Effector memory CD8-positive, alpha-beta T cell (primary cell): ENCODE measurements at regions not wholly inside any gene's neighbourhood (a gene's known extent, or its start where the extent isn't known, plus 50 kb on each side); places are given as distances from the start of the nearest gene placed in this dataset.
"Not testable (repeated sequence)": the region's sequence is repeated elsewhere in the genome, so short reads cannot be mapped to it uniquely, and the experiment has no call there.

ENCODE experiments used
- ATAC-seq: fragments of 150-1000 bp; cut with Tn5 transposase; replicated peaks from 2 replicates; pipeline ENCODE4 v1.10.0; 2021; ENCODE audit warnings: mild to moderate bottlenecking, moderate library complexity
- DNase-seq, 3 experiments: peaks; one replicate each; pipeline ENCODE4 v3.0.0; 2021
- H3K27ac Mint-ChIP-seq, 2 donors: one replicate each; pipeline ENCODE4 v1.8.0; 2022; ENCODE audit warnings: mild to moderate bottlenecking in 2 of 2, mixed read lengths in 2 of 2, moderate library complexity in 2 of 2
- H3K27me3 Mint-ChIP-seq, 2 donors: one replicate each; pipeline ENCODE4 v1.8.0; 2022; ENCODE audit warnings: mixed read lengths in 2 of 2
- H3K36me3 Mint-ChIP-seq: one replicate; pipeline ENCODE4 v1.8.0; 2022; ENCODE audit warnings: mild to moderate bottlenecking, moderate library complexity, mixed read lengths; ENCODE audit not compliant: insufficient read depth
- H3K4me1 Mint-ChIP-seq, 2 donors: one replicate each; pipeline ENCODE4 v1.8.0; 2022; ENCODE audit warnings: low read depth in 2 of 2, mixed read lengths in 2 of 2
- H3K4me3 Mint-ChIP-seq, 2 donors: one replicate each; pipeline ENCODE4 v1.8.0; 2022; ENCODE audit warnings: mild to moderate bottlenecking in 2 of 2, mixed read lengths in 2 of 2, moderate library complexity in 2 of 2
- H3K9me3 Mint-ChIP-seq, 2 donors: one replicate each; pipeline ENCODE4 v1.8.0; 2022; ENCODE audit warnings: mixed read lengths in 2 of 2

DNA sequence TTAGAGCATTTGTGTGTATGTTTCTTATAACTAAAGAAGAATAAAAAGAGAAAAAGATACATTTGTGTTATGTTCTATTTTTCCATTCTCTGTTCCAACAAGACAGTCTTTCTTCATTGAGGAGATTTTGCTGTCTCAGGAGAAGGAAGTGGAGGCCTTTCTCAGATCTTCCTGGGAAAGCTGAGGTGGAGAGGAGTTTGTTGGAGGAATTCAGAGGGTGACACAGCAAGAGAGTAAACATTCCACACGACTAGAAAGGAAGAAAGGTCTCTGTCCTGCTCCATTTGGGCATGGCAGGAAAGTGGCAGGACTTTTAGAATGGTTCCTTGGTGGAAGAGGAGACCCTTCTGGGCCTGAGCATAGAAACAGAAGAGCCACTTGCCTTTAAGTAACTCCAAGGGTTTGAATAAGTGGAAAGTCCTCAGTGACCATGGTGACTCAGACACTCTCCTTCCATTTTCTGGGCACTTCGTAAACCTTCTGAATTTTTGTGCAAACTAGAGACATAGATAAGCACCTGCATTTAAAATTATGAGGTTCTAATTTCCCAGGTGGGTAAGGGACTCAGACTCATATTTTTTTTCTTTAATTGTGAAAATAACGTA, 52.3 kb upstream of the COL5A2 start:
- Mint-ChIP-seq H3K36me3 (no peaks in the 10 kb centered on the region), H3K4me3 (no peak overlapping the region), H3K9me3 (peaks cover 0 to 2% of the 10 kb centered on the region in 2 donors), H3K27me3 (no peaks in the 10 kb centered on the region), H3K27ac (no peak overlapping the region), H3K4me1 (no peaks in the 10 kb centered on the region)
- no peak for ATAC-seq
- DNase-seq, result no peak

- no peak for DNase-seq
Measured at GRCh38 chr2:189232759-189233406, 53.3 kb upstream of the COL5A2 start.

GRCh38 chr2:189233527-189233926, 54.0 kb upstream of the COL5A2 start:
- ATAC-seq (no peak), DNase-seq (no peak)
- H3K4me1 Mint-ChIP-seq, result no peaks in the 10 kb centered on the region
- H3K9me3 Mint-ChIP-seq, result no peaks in the 10 kb centered on the region
- no peak overlapping the region for H3K27ac Mint-ChIP-seq
- H3K27me3 Mint-ChIP-seq, result no peaks in the 10 kb centered on the region
- no peaks in the 10 kb centered on the region for H3K36me3 Mint-ChIP-seq
- no peak overlapping the region for H3K4me3 Mint-ChIP-seq

More at GRCh38 chr2:189232759-189233406, 53.3 kb upstream of the COL5A2 start:
- no peaks in the 10 kb centered on the region for H3K4me1 Mint-ChIP-seq
- no peak for ATAC-seq
- H3K27ac Mint-ChIP-seq, result no peak overlapping the region
- peaks cover 0 to 2% of the 10 kb centered on the region in 2 donors for H3K9me3 Mint-ChIP-seq
- no peaks in the 10 kb centered on the region for H3K36me3 Mint-ChIP-seq
- H3K27me3 Mint-ChIP-seq, result no peaks in the 10 kb centered on the region
- no peak overlapping the region for H3K4me3 Mint-ChIP-seq

DNA sequence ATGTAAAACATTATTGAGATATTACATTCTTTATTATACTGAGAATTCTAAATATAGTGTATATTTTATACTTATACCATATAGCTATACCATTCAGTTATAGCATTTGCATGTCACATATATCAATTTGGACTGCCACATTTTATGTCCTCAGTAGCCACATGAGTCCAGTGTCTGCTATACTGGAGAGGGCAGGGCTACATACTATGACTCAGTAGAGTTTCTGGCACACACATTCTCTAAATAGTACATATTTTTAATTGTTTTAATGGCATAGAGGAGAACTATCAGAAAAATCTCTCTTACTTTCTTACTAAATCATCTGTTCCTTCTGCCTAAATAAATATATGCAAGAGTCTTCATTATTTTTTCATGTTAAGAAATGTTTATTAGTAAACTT, 55.4 kb upstream of the COL5A2 start:
- H3K27me3 Mint-ChIP-seq, result no peaks in the 10 kb centered on the region
- ATAC-seq (no peak), DNase-seq (no peak)
- H3K4me3 Mint-ChIP-seq, result no peak overlapping the region
- H3K9me3 Mint-ChIP-seq, result no peaks in the 10 kb centered on the region
- no peak overlapping the region for H3K27ac Mint-ChIP-seq
- H3K36me3 Mint-ChIP-seq, result no peaks in the 10 kb centered on the region
- H3K4me1 Mint-ChIP-seq, result no peaks in the 10 kb centered on the region

GRCh38 chr2:189236066-189236465, 56.5 kb upstream of the COL5A2 start:
- Mint-ChIP-seq H3K27ac (no peak overlapping the region), H3K4me1 (no peaks in the 10 kb centered on the region)
- no peak for DNase-seq

DNA sequence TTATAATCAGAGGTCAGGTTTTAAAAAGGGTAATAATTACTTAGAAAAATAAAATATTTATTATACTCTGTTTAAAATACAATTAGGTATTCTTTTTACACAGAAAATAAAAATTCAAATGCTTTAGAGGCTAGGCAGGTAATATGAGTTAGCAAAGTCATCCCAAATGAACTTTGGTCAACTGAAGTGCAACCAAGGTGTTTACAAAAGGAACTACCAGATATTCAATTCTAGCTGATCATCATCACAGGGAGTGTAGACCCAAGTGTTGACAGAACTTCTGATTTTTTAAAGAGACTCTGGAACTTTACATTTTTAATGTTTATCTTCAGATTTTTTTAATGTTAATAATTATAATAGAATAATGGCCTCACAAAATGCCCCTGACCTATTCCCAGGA, 59.3 kb upstream of the COL5A2 start:
- H3K9me3 Mint-ChIP-seq, result no peaks in the 10 kb centered on the region
- H3K4me1 Mint-ChIP-seq, result no peaks in the 10 kb centered on the region
- no peaks in the 10 kb centered on the region for H3K27me3 Mint-ChIP-seq
- DNase-seq, result no peak
- no peak overlapping the region for H3K27ac Mint-ChIP-seq
- ATAC-seq, result no peak
- no peak overlapping the region for H3K4me3 Mint-ChIP-seq
- no peaks in the 10 kb centered on the region for H3K36me3 Mint-ChIP-seq

More at GRCh38 chr2:189236066-189236465, 56.5 kb upstream of the COL5A2 start:
- H3K9me3 Mint-ChIP-seq, result no peaks in the 10 kb centered on the region
- no peaks in the 10 kb centered on the region for H3K36me3 Mint-ChIP-seq
- ATAC-seq, result no peak
- no peak overlapping the region for H3K4me3 Mint-ChIP-seq
- no peaks in the 10 kb centered on the region for H3K27me3 Mint-ChIP-seq

- not testable (repeated sequence) for H3K27ac Mint-ChIP-seq, ATAC-seq, DNase-seq, H3K27me3 Mint-ChIP-seq, H3K4me3 Mint-ChIP-seq, H3K4me1 Mint-ChIP-seq, H3K9me3 Mint-ChIP-seq, H3K36me3 Mint-ChIP-seq
Measured at GRCh38 chr2:189243843-189244242, 64.3 kb upstream of the COL5A2 start.

- H3K4me1 Mint-ChIP-seq, result no peaks in the 10 kb centered on the region
- no peaks in the 10 kb centered on the region for H3K27me3 Mint-ChIP-seq
- no peak overlapping the region for H3K4me3 Mint-ChIP-seq
- ATAC-seq, result no peak
- no peak overlapping the region for H3K27ac Mint-ChIP-seq
- DNase-seq, result no peak
- H3K36me3 Mint-ChIP-seq, result peaks cover 3% of the 10 kb centered on the region
- H3K9me3 Mint-ChIP-seq, result peaks cover 0 to 7% of the 10 kb centered on the region in 2 donors
Measured at GRCh38 chr2:189247276-189247675, 67.7 kb upstream of the COL5A2 start.

DNA sequence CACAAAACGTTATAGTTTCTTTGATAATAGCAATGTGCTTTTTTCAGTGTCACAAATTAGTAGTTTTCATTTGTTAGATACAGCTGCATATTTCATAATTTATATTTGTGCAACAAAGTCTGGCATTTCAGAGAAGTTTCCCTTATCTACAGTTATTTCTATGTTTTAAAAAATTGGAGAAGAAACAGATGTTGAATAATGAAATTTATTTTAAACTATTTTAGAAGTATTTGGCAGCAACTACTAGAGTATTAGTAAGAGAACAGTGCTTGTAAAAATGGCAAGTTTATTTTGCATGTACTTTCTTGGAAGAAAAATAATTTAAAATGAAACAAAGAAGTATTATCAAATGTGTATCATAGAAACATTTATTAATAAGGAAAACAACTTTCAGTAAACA, 68.6 kb upstream of the COL5A2 start:
- H3K4me1 Mint-ChIP-seq, result no peaks in the 10 kb centered on the region
- DNase-seq (no peak), ATAC-seq (no peak)
- H3K27me3 Mint-ChIP-seq, result no peaks in the 10 kb centered on the region
- no peak overlapping the region for H3K4me3 Mint-ChIP-seq
- H3K27ac Mint-ChIP-seq, result no peak overlapping the region
- peaks cover 3% of the 10 kb centered on the region for H3K36me3 Mint-ChIP-seq
- peaks cover 0 to 7% of the 10 kb centered on the region in 2 donors for H3K9me3 Mint-ChIP-seq

DNA sequence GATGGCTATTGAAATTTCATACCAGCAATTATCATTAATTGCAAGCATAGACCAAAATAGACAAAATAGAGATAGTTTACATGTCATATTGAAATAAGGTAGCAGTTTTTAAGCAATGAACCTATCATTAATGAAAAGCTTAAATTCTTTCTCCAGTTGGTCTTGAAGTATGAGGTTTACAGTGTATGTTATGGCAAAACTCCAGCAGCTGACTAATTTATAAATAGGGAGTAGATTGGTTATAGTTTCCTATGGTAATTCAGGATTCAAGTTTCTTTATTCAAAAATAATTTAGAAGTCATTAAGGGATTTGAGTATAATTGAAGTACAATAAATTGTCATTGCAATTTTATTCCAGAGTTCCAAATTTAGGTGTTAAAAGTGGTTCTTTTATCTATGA, 69.6 kb upstream of the COL5A2 start:
- no peak for DNase-seq
- Mint-ChIP-seq H3K9me3 (peaks cover 0 to 6% of the 10 kb centered on the region in 2 donors), H3K4me3 (no peak overlapping the region), H3K27ac (no peak overlapping the region), H3K27me3 (no peaks in the 10 kb centered on the region), H3K36me3 (peaks cover 3% of the 10 kb centered on the region), H3K4me1 (no peaks in the 10 kb centered on the region)
- ATAC-seq, result no peak

- DNase-seq (no peak), ATAC-seq (no peak)
- peaks cover 3% of the 10 kb centered on the region for H3K36me3 Mint-ChIP-seq
- no peaks in the 10 kb centered on the region for H3K27me3 Mint-ChIP-seq
- H3K9me3 Mint-ChIP-seq, result no peaks in the 10 kb centered on the region
- no peak overlapping the region for H3K4me3 Mint-ChIP-seq
- H3K27ac Mint-ChIP-seq, result no peak overlapping the region
- no peaks in the 10 kb centered on the region for H3K4me1 Mint-ChIP-seq
Measured at GRCh38 chr2:189249901-189250300, 70.3 kb upstream of the COL5A2 start.

DNA sequence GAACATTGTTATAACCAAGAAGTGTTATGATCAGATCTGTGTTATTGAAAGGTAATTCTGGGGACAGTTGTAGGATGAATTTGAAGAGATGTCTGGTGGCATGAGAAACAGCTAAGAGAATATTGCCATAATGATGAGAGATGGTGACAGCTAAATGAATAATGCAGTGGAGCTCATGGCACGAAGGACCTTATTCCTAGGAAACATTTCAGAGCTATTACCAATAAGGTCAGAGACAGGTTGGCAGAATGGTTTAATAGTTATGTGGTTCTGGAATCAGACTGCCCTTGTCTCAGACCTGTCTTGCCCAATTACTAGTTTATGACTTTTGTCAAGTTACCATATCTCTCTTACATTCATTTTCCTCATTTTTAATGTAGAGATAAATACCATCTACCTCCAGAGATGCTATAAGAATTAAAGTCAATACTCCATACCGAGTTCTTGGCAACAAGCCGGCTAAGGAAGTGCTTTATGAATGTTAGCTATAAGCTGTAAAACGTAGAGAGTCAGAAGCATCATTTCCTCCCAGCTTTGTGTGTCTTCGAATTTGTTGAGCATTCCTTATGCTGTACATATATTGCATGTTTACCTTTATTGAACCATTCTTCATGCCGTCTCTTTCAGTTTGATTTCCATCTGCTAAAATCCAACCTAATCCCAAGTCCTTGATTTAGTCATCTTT, 73.6 kb upstream of the COL5A2 start:
- Mint-ChIP-seq H3K36me3 (peaks cover 3% of the 10 kb centered on the region), H3K27ac (no peak overlapping the region), H3K4me3 (no peak overlapping the region), H3K27me3 (no peaks in the 10 kb centered on the region), H3K4me1 (no peaks in the 10 kb centered on the region), H3K9me3 (no peaks in the 10 kb centered on the region)
- DNase-seq (no peak), ATAC-seq (no peak)

DNA sequence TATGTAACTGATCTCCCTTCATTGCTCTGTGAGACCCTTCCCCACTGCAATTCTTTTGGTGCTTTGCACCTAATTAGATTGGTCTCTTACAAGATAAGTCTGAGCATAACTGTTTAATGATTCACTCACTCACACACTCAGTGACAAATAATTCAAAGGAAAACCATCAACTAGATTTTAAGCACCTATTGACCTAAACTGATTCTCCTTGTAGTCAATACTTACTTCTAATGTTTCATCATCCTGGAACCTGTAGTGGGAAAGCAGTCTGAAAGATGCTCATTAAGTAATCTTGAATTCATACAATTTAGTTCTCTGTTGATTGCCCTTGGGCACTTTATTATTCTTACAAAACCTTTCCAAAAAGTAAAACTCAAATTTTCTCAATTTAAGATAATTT, 74.3 kb upstream of the COL5A2 start:
- Mint-ChIP-seq H3K27me3 (no peaks in the 10 kb centered on the region), H3K27ac (no peak overlapping the region), H3K4me1 (no peaks in the 10 kb centered on the region), H3K9me3 (no peaks in the 10 kb centered on the region), H3K4me3 (no peak overlapping the region), H3K36me3 (peaks cover 3% of the 10 kb centered on the region)
- ATAC-seq (no peak), DNase-seq (no peak)

DNA sequence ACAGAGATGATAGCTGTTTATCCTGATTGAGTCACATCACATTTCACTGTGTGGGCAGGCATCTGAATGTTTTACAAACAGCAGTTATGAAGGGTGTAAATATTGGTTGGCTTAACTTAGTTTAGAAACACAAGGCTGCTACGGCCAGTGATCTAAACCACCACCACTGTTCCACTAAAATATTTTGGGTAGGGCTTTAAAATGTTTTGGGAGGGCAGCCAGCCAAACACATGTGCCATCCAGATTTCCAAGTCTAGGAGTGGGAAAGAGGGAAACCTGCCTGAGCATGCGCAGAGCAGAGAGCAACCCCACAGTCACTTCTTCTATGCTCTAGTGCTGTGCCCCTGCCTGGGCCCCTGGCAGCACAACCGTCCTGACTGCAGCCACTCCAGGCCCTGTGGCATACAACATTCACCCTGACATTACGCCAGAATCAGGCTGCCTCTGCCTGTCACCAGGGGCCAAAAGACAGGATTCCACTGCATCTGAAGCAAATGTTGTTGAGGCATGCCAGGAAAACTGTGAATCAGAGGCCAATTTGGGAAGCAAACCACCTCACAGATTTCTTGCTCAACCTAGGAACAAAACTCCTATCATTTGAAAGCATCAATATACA, 74.8 kb upstream of the COL5A2 start:
- DNase-seq (no peak), ATAC-seq (no peak)
- no peaks in the 10 kb centered on the region for H3K9me3 Mint-ChIP-seq
- H3K4me1 Mint-ChIP-seq, result no peaks in the 10 kb centered on the region
- H3K4me3 Mint-ChIP-seq, result no peak overlapping the region
- H3K27me3 Mint-ChIP-seq, result no peaks in the 10 kb centered on the region
- no peak overlapping the region for H3K27ac Mint-ChIP-seq
- H3K36me3 Mint-ChIP-seq, result peaks cover 3% of the 10 kb centered on the region
